ENCODE measurements at regions not wholly inside any gene's neighbourhood (a gene's known extent, or its start where the extent isn't known, plus 50 kb on each side); places are given as distances from the start of the nearest gene placed in this dataset.

- Mint-ChIP-seq H3K4me1 (peaks cover 40% of the 10 kb centered on the region), H3K27ac (no peak overlapping the region), H3K9me3 (peaks cover under 1% of the 10 kb centered on the region), H3K27me3 (ENCODE audit: low read depth) (no peaks in the 10 kb centered on the region), H3K4me3 (no peak overlapping the region), H3K36me3 (ENCODE audit: low read depth) (no peaks in the 10 kb centered on the region)
- TF ChIP-seq CTCF (IDR thresholded peaks at IDR 0.05; ENCODE audit: unreplicated experiment in 3 of 3), result no peak
Observed at GRCh38 chr11:112318661-112319060, 58.0 kb upstream of the PLET1 start.

GRCh38 chr11:112320668-112321067, 60.0 kb upstream of the PLET1 start:
- peaks cover 3% of the 10 kb centered on the region for H3K9me3 Mint-ChIP-seq
- peak overlapping the region in 1 of 3 experiments; percentile 22 for H3K27ac Mint-ChIP-seq
- no peak for TF ChIP-seq CTCF (IDR thresholded peaks at IDR 0.05; ENCODE audit: unreplicated experiment in 3 of 3)
- no peak overlapping the region for H3K4me3 Mint-ChIP-seq
- H3K27me3 Mint-ChIP-seq (ENCODE audit: low read depth), result no peaks in the 10 kb centered on the region
- H3K36me3 Mint-ChIP-seq (ENCODE audit: low read depth), result no peaks in the 10 kb centered on the region
- peaks cover 40% of the 10 kb centered on the region for H3K4me1 Mint-ChIP-seq

- Mint-ChIP-seq H3K4me3 (no peak overlapping the region), H3K9me3 (peaks cover 7% of the 10 kb centered on the region), H3K27me3 (ENCODE audit: low read depth) (no peaks in the 10 kb centered on the region), H3K27ac (no peak overlapping the region), H3K4me1 (peaks cover 36% of the 10 kb centered on the region), H3K36me3 (ENCODE audit: low read depth) (no peaks in the 10 kb centered on the region)
- no peak for TF ChIP-seq CTCF (IDR thresholded peaks at IDR 0.05; ENCODE audit: unreplicated experiment in 3 of 3)
Observed at GRCh38 chr11:112321501-112322172, 61.0 kb upstream of the PLET1 start.

GRCh38 chr11:112322173-112322790, 61.6 kb upstream of the PLET1 start:
- TF ChIP-seq CTCF (IDR thresholded peaks at IDR 0.05; ENCODE audit: unreplicated experiment in 3 of 3), result no peak
- Mint-ChIP-seq H3K27me3 (ENCODE audit: low read depth) (no peaks in the 10 kb centered on the region), H3K27ac (no peak overlapping the region), H3K9me3 (peaks cover 14% of the 10 kb centered on the region), H3K36me3 (ENCODE audit: low read depth) (no peaks in the 10 kb centered on the region), H3K4me1 (peaks cover 36% of the 10 kb centered on the region), H3K4me3 (no peak overlapping the region)

GRCh38 chr11:112334381-112334780, 73.7 kb upstream of the PLET1 start:
- no peaks in the 10 kb centered on the region for H3K36me3 Mint-ChIP-seq (ENCODE audit: low read depth)
- peaks cover 2% of the 10 kb centered on the region for H3K27me3 Mint-ChIP-seq (ENCODE audit: low read depth)
- H3K4me3 Mint-ChIP-seq, result no peak overlapping the region
- no peaks in the 10 kb centered on the region for H3K4me1 Mint-ChIP-seq
- TF ChIP-seq CTCF (IDR thresholded peaks at IDR 0.05; ENCODE audit: unreplicated experiment in 3 of 3), result no peak
- peaks cover 12% of the 10 kb centered on the region for H3K9me3 Mint-ChIP-seq
- H3K27ac Mint-ChIP-seq, result peak overlapping the region in 1 of 3 experiments; percentile 33
